HG03066 (cell line): ENCODE measurements at regions not wholly inside any gene's neighbourhood (a gene's known extent, or its start where the extent isn't known, plus 50 kb on each side); places are given as distances from the start of the nearest gene placed in this dataset.

ENCODE experiments used
- ATAC-seq: cut with Tn5 transposase; IDR thresholded peaks from one replicate; pipeline ENCODE4 v1.9.1; 2021; ENCODE audit warnings: low read depth; ENCODE audit not compliant: unreplicated experiment

DNA sequence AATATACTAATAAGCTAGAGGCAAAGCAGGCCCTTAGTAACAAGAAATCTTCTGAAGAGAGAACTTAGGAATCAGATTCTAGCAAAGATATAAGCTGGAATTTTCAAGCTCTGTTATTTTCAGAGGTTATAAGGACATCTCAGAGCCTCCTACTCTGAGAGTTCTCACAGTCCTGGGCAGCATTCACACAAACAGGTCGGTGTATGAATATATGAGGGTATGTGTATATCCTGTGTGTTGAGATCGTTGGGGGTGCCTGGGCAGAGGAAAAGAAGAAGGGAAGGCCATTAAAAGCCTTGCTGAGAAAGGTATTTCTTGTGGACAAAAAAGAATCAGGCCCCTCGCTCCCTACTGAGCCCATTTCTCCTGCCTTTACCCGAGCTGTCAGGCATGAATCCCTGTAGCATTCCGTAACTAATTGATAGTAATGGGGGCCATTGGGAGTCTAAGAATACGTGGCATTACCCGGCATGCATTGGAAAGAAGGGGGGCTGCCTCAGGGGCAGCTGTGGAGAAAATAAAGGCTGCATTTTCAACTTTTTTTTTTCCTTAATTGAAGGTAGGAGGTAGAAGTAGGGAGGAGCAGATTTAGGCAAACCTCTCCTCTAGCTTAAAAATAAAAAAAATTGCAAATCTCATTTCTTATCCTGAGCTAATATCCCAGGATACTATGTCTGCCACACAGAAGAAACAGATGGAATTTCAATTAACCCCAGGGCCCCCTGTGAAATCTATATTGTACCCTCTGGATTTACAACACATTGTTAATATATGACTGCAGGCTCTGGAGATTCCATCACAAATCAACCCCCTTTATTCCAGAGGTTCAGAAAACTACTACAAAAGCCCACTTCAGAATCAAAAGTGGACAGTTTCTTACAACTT lies 103.8 kb downstream of the GTPBP8 start:
- no peak for ATAC-seq

DNA sequence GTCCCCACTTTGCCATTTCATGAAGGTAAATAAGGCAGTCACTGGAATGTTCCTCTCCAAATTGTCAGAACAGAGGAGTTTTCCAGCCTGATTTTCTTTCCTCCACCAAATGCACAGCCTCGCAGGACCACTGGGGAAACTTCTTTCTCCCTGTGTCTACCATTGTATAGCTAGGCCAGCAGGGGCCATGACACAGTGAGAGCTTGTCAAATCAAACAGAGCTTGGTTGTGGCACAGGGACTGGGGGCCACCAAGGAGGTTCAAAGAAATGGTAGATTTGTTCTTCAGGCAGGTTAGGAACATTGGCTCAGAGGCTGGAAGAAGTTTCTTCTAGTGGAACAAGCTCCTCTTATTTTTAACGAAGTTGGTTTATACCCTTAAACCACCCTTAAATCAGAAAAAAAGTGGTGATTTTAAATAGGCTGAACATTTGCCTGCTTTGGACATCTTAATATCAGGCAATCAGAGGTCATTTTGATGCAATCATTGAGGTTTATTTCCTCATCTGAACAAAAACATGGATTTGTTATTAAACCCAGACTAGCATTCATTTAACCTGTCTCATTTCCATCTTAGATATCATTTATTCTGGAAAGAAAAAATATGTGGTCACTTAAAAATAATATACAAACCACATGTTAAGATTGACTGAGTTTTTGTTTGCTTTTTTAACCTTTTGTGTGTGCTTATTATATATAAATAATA lies 105.6 kb downstream of the GTPBP8 start:
- ATAC-seq = no peak

DNA sequence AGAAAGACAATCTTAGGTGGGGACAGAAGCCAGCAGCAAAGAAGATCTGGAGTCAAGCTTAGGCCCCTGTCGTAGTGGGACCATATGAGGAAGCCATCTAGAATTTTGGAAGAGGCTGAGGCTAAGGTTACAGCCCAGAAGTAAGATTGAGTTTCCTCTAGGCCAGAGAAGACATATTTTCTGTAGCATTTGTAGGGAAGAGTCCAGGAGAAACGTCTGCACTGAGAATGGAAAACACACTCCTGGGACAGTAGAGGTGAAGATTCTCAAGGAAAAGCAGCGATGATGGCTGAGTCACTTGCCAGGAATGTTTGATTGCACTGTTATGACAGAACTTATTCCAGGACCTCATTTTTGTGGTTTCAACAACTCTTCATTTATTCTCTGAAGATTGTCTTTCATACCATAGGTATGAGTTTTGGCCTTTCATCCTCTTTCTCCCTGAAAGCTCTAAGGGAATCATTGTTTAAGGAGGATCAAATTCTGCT lies 107.2 kb downstream of the GTPBP8 start:
- no peak for ATAC-seq

DNA sequence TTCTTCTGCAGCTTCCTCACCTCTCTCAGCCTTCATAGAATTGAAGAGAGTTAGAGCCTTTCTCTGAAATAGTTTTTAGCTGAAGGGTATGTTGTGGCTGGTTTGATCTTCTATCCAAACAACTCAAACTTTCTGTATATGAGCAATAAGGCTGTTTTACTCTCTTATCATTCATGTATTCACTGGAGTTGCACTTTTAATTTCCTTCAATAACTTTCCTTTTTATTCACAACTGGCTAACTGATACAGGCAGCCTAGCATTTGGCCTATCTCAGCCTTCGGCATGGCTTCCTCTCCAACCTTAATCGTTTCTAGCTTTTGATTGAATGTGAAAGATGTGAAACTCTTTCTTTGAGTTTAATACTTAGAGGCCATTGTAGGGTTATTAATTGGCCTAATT lies 109.3 kb downstream of the GTPBP8 start:
- ATAC-seq = no peak

DNA sequence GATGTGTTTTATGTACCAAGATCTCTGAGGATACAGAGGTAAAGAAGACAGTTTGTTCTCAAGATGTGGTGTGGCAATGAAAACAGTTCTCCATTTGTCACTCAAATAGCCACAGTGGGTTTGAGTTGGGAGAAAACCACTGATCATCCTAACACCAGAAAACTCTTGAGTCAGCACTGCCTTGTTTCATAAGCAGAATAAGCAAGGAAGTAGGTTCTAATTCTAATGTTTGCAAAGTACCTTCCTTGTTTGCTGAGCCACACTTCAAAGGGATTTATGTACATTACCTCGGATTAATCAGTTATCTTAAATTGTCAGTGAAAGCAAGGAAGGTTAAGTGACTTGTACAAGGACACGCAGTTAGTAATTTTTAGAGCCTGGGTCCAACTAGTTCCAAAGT lies 107.8 kb upstream of the BOC start:
- ATAC-seq = no peak

DNA sequence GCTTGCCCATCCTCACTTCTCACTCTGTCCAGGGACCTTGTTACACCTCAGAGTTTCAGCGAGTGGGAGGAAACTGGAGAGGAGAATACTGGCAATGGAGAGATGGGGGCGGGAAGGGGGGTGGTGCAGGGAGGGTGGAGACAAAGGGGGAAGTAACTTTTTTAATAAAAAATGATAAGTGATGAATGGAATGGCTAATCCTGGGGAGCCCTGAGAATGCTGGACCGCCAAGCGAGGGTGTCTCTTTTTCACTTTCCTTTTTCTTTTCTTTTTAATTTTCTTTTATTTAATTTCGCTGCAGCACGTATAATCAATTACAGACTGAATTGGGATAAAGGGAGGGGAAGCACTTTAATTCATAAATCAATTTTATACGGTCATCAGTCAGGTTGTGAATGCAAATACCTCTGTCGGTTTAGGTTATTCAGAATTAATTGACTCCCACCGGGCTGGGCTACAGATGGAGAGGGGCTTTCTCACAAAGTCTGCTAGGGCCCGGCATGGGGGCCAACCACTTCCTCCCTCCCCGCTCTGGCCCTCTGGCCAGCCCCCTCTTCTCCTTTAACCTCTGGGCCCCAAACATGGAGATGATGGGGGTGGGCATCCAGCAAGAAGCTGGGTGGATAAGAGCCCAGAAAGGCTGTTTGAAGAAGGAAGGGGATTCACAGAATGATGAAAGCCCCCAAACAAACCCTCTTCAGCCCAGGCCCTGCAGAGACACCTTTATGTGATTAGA lies 106.8 kb upstream of the BOC start:
- no peak for ATAC-seq

DNA sequence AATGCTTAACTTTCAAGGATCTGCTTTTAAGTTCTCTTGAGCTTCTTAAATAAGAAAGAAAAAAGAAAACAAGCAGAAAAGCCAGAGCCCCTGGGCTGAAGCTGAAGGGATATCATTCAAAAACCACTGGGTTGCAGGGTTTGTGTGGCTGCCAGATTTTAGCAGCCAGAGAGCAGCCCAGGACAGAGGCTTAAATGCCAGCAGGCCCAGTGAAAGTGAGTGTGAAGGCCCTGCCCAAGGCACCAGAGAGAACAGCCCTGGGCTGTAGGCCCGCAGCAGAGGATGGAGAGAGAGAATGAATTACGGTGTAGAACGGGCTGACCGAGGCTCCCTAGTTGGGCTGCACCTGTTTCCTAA lies 106.3 kb upstream of the BOC start:
- no peak for ATAC-seq

DNA sequence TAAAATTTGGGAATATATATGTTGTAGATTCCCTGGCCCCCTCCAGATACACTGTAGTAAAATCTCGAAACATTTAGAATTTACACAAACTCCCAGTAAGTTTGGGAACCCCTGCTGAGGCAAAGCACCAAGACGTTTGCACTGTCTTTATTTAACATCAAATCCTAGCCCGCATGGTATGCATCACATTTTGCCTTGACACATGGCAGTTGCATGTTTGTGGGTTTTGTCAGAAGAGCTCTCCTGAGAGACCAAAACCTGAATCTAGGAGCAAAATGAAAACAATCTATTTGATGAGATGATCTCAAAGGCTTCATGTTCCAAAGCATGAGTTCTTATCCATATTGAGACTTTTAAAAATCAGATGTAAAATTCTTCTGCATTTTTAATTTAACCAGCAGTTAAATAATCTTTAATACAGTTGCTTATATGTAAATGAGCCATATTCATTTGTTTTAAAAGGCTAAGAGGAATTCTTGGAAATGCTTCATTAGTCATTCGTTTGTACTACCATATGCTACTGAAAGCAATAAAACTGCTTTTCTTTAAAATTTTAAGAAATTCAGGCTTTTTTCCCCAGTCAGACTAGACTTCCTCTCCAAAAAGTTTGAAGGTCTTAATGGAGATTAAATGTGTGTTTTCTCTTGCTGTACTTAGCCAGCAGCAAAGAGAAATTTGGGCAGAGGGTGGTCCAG lies 105.2 kb upstream of the BOC start:
- no peak for ATAC-seq

DNA sequence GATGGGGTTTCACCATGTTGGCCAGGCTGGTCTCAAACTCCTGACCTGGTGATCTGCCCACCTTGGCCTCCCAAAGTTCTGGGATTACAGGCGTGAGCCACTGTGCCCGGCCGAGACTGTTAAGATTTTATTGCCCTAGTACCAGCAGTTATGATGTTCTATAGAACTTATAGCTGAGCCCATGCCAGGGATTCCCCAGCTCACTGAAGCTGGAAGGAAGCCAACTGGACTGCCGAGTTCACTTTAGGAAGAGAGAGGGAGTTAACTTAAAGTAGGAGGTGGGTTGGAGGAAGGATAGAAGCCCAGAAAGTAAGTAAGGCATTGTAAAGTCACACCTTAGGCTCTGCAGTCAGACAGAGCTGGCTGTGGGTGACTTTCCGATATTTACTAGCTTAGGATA lies 101.1 kb upstream of the BOC start:
- ATAC-seq = no peak

DNA sequence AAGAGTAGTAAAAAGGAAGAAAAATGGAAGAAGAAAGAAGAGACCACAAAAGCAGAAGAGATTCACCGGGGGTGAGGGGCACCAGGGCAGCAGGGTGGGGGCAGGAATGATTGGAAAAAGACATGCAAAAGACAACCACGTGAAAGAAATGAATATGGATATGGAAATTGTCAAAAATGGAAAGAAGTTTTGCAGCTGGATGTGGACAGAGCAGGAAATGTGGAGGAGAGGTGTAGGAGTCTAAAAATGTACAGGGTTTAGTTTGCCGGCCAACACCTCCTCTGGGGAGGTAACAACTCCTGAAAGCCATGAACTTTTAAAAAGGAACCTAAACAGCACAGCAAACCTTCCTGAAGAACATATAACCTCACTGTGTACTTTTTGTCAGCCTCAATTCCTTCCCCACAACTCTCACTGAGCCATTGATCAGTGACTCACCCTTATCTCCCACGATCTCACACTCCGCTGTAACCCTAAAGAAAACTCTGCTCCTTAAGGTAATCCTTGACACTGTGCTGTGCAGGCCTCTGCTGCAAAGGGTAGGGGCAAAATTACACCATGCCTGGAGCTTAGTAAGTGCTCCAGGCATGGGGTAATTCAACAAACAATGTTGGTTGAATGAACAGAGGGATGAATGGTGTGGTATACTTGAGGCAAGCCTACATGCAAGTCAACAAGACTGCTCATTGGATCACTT lies 100.2 kb upstream of the BOC start:
- no peak for ATAC-seq

DNA sequence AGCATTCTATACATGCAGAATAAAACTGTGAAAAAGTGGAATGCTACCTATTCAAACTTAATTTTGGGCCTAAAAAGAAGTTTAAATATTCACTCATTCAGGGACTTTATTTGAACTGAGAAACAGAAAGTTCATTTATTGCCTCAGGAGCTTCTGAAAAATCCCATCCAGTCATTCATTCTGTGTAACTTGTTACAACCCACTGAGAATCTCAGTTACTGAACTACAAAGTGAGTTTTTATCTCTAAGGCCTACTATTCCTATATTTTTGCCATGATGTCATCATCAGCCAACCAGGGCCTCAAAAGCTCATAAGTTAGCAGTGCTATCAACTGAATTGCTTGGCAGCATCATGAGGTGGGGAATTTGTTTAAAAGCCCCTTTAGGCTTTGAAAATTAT lies 98.0 kb upstream of the BOC start:
- no peak for ATAC-seq

DNA sequence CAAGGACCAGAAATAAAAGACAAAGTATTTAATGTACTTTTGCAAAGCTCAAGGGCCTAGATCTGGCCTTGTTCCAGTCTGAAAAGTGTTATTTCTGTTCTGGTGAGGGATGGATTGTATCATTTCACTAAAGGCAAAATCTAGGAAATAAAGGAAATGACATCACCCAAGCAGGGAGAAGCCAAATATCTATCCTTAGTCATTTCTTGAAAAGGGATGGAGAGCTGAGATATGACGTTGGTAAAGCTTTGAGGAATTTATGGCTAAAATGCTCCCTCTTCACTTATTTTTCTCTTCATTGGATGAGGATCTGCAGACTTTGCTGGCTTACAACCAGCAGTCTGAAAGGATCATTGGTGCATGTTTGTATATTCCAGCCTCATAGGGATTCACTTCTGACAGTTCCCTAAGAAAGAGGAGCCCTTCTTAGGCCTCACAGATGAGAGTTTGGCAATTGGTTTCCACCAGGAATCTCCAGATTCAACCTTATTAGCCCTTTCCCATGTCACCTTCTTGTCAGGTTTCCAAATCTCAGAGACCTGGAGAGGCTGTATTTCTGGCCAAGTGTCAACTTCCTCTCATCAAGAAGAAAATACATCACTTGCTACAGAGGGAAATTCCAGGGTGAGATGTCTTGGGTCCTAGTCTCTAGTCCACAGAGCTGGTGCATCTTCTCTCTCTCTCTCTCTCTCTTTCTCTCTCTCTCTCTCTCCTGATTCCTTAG lies 93.7 kb upstream of the BOC start:
- ATAC-seq = no peak

DNA sequence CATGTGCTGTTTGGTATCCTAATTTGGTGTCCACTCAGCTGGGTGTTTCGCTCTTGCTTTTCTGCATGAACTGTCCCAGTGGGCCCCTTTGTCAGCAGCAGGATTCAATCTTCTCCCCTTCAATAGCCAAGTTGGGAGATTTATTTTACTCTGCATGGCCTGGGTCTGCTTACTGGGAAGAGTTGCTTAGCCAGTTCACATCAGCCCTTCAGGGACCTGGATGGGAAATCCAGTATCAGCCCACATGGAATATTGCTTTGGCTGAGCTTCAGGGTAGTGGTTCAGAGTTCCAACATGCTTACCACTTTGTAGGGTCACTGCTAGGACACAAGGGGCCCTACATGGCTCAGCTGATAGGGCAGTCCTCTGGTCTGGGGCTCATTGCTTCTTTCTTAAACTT lies 93.0 kb upstream of the BOC start:
- ATAC-seq = no peak

DNA sequence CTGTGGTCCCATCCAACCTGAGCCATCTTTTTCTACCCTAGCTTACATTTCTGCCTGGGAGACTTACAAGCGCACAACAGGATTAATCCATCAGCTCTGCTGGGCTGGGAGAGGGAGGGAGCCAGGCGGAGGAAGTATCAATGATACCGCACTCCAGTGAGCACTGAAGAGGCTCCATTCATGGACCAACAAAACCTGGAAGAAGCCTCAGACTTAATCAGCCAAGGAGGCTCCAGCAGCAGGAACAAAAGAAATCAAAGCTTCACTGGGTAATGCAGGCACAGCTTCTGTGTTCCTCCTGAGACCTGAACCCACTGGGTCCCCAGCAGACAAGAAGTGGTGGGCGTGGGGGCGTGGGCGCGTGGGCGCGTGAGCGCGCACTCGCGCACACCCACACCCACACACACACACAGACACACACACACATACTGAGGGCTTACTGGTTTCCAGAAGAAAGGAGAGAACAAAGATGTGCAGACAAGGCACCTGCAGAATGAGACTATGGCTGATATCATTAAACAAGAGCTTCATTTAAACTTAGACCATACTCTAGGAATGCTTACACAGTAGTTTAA lies 87.0 kb upstream of the BOC start:
- ATAC-seq = no peak

DNA sequence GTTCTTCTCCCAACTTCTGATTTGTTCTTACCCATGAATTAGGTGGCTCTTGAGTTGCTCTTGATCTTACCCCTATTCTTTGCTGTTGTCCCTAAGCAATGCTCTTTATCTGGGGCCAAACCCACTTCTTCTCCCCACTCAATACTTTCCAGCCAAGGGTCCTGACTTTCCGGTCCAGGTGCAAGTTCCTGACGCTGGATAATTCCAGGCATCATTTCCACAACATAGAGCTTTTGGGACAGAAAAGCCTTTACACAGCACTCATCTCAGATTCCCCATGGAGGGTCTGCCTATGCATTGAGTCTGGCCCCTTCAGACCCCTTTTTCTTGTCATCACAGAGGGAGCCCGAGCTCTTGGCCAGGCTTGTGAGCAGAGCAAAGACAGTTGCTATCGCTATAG lies 85.4 kb upstream of the BOC start:
- ATAC-seq = no peak

DNA sequence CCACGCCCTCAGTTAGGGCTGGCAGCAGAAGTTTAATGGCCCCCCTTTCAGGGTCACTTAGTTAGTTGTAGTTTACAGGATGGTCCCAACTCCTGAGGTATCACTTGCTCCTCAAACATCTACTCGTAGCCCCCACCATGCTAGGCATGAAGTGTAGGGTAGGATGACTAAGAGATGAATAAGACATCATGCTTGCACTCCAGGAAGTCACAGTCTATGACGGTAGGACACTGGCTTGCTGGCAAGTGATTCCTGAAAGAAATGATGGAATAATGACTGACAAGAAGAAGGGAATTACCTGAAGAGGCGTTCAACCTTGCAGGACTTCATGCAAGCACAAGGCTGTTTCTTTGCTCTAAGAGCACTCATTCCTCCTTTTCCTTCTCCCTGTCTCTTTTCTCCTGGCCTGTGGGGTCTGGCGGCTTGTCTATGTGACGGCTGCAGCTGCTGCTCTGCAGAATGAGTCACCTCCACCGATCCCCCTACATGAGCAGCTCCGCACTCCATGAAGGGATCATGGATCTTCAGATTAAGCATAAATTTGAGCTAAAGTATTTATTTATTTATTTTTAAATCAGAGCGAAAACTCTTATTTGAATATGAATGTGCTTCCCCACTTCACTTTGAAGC lies 82.9 kb upstream of the BOC start:
- ATAC-seq = no peak

DNA sequence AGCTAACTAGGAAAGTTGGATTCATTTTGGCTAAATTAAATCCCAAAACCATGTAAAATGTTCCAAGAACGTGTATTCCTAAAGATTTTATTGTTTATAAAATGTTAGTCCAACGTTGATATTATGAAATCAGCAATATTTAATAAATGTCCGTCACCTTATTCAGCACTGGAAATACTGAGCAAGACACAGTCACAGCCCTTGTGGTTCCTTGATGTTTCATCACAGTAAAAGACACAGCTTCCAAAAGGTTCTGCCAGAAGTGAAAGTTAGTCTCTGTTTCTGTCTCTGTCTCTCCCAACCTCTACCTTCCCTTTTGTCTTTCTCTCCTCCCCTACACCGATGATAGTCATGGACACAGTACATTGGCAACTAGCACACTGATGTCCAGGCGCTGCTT lies 82.2 kb upstream of the BOC start:
- no peak for ATAC-seq

DNA sequence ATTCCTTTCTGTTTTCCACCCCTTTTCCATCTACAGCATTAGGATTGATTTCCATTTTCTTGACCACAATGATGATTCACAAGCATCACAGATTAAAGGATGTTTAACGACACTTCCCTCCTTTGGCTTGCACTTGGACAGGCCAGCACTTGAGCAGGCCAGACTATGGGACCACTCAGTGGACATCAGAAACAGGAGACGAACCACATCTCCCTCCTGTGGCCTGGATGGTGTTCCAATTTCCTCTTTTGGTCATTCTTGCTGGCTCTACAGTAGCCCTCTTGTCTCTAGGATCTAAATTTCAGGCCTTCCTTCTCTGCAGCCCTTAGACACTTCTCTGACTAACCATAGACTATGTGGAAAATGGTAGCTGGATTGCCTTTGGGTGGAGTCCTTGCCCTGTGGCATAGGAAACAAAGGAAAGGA lies 78.8 kb upstream of the BOC start:
- ATAC-seq = no peak

DNA sequence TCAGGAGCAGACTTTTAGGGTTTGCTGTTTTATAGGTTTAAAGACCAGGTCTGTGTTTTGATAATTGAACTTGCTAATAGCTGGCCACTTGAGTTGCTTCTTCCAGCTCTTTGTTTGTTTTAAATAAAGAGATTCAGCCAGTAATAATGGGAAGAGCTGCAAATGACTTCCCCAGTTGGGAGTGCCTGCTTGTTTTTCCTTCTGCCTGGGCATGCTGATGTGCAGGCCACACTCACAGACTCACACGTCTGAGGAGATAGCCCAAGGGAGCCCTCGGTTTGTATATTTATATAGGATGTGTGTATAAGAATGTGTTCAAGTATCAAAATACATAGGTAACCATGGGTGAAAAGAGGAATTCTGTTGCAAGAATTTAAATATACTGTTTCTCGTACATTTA lies 78.2 kb upstream of the BOC start:
- no peak for ATAC-seq
